ENCODE measurements at regions not wholly inside any gene's neighbourhood (a gene's known extent, or its start where the extent isn't known, plus 50 kb on each side); places are given as distances from the start of the nearest gene placed in this dataset.

GRCh38 chr2:20521682-20522189 lies 74.9 kb downstream of the RHOB start:
- DNase-seq (ENCODE audit: low spot score): no peak
- TF ChIP-seq CTCF (IDR thresholded peaks at IDR 0.05; ENCODE audit: borderline replicate concordance, control extremely low read depth, extremely low read depth, insufficient read depth, missing control alignments): no peak
- in situ Hi-C loops (cut with MboI; ENCODE audit: low sequenced_read_pairs, unreplicated experiment): no loop called here

DNA sequence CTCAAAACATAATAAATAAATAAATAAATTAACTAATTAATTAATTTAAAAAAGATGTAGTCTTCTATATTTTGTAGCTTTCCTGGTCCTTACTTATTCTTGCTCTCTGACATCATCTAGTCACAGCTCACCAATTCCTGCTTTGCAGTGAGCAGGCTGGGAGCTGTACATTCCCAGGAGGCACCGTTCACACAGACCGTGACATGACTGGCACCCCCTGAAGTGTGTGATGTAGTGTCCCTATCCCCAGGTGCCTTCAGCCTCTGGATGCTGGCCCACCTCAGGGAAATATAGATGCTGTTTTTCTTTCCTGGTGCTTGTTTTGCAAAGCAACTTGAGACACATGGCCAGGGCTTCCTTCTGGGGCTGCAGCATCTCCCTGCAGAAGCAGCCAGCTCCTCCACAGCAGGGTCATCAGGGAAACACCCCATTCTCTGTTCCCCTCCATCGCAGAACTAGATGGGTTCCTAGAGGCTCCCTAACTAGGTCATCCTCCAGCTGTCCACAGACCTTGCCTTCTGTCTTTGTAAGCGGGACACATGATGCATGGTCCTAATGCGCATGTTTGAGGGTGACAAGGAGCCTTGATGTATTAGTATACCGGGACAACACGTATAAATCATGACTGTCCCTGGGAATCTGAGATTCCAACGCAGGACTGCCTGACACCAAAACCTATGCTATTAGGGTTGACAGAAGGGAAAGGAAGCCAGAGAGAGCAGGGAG lies 76.4 kb downstream of the RHOB start:
- in situ Hi-C loops (cut with MboI; ENCODE audit: low sequenced_read_pairs, unreplicated experiment): no loop called here
- DNase-seq (ENCODE audit: low spot score): no peak
- TF ChIP-seq CTCF (IDR thresholded peaks at IDR 0.05; ENCODE audit: borderline replicate concordance, control extremely low read depth, extremely low read depth, insufficient read depth, missing control alignments): no peak

GRCh38 chr2:20523799-20524187 lies 76.9 kb downstream of the RHOB start:
- in situ Hi-C loops (cut with MboI; ENCODE audit: low sequenced_read_pairs, unreplicated experiment): no loop called here
- DNase-seq (ENCODE audit: low spot score): no peak
- TF ChIP-seq CTCF (IDR thresholded peaks at IDR 0.05; ENCODE audit: borderline replicate concordance, control extremely low read depth, extremely low read depth, insufficient read depth, missing control alignments): no peak

DNA sequence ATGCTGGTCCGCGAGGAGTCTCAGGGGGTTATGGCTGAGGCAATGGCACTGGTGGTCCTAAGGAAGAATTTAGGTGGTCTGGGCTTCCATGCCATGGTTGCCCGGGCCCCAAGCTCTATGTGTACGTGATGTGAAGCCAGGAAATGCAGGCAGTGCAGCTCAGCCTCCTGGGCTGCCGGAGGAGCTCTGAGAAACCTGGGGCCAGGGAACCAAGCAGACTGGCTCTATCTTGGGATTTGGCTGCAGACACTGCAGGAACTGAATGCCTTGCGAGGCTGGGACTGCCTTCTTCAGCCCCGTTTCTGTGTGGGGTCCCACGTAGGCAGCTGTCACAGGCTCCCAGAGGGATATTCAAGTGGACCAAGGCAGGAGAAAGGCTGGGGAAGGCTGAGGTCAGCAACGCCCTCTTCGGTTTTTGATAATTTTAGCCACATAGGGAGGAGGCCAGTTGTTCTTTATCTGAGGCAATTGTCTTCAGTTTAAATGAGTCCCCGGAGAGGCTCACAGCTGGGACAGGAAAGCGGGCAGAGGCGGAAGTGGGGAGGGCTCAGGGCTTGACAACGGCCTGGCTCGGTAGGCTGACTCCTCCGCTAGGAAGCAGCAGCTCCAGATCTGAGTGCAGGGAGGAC lies 77.7 kb downstream of the RHOB start:
- DNase-seq (ENCODE audit: low spot score): peak; percentile 63
- no peak for TF ChIP-seq CTCF (IDR thresholded peaks at IDR 0.05; ENCODE audit: borderline replicate concordance, control extremely low read depth, extremely low read depth, insufficient read depth, missing control alignments)
- in situ Hi-C loops (cut with MboI; ENCODE audit: low sequenced_read_pairs, unreplicated experiment): no loop called here

DNA sequence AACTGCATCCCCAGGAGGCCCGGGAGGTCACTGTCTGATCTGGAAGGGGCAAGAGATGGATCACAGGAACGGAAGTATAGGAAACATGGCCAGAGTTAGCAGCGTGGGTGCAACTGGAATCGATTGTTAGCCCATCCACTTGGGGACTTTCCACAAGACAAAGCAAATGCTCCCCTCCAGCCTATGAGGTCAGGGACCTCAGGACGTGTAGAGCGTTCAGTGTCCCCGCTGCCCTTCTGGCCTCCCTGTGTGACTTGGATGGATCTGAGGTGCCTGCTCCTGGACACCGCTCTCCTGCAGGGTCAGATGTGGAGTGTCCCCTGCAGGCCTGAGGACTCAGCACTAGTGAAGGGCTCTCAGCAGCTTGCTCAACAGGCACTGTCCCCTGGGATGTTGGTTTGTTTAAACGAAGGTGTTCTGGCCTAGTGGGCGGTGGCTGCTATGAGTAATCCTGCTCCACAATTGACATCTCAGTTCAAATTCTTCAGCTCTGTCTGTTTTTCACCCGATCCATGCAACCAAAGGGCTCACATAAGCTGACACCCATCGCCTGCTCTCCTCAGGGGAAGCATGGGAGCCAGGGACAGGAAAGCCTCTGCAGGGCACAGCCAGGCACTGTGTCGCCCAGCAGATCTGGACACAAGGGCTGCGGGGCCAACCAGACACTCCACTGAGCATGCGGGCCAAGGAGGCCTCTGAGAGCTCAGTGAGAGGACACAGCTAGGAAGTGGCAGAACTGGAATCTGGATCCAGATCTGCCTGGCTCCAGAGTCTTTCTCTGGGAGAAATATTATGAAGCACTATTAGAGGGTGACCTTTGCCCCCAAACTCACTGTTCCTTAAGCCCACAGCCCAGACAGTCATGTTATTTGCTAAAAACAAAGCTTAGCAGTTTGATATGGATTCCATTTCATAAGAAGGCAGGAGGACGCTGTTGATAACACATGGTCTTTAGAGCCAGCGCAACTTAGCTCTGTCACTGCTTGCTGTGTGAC lies 78.5 kb downstream of the RHOB start:
- in situ Hi-C loops (cut with MboI; ENCODE audit: low sequenced_read_pairs, unreplicated experiment): no loop called here
- peak; percentile 82 for DNase-seq (ENCODE audit: low spot score)
- peak; percentile 32 for TF ChIP-seq CTCF (IDR thresholded peaks at IDR 0.05; ENCODE audit: borderline replicate concordance, control extremely low read depth, extremely low read depth, insufficient read depth, missing control alignments)

DNA sequence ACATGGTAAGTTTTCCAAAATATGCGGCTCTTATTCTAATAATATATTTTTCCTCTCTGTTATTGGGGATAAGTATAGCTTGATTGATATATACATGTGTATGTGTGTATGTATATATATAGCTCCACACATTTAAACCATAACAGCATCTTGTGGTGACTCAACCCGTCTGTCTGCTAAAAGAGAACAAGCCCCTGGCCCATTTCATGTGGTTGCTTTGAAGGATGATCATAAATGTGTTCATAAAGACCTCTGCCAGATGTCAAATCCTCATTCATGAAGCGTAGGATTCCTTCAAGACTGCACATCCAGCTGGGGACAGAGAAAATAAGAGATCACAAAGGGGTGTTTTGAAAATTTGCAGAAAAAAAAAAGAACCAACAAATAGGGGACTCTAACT lies 79.3 kb downstream of the RHOB start:
- in situ Hi-C loops (cut with MboI; ENCODE audit: low sequenced_read_pairs, unreplicated experiment): no loop called here
- TF ChIP-seq CTCF (IDR thresholded peaks at IDR 0.05; ENCODE audit: borderline replicate concordance, control extremely low read depth, extremely low read depth, insufficient read depth, missing control alignments): no peak
- no peak for DNase-seq (ENCODE audit: low spot score)
